Choroid plexus epithelial cell (primary cell): ENCODE measurements at regions not wholly inside any gene's neighbourhood (a gene's known extent, or its start where the extent isn't known, plus 50 kb on each side); places are given as distances from the start of the nearest gene placed in this dataset.

Experiments used
- DNase-seq: peaks from one replicate; pipeline ENCODE4 v3.0.0-alpha.2; 2010; ENCODE audit warnings: low read depth
- H3K4me3 ChIP-seq: 2 replicates; pipeline ENCODE4 v1.5.1; 2011; ENCODE audit warnings: low read depth, mild to moderate bottlenecking, control low read depth, low read length, moderate library complexity
- CTCF ChIP-seq: conservative IDR thresholded peaks from 2 replicates; pipeline ENCODE4 v1.5.1; 2011; ENCODE audit warnings: low read depth, mild to moderate bottlenecking, control low read depth, inconsistent platforms, low read length, moderate library complexity

- TF ChIP-seq CTCF: no peak
- no peak overlapping the region for H3K4me3 ChIP-seq
- DNase-seq: no peak
Observed at GRCh38 chr1:181347495-181348390, 135.6 kb upstream of the CACNA1E start.

GRCh38 chr1:181349512-181349911 lies 133.8 kb upstream of the CACNA1E start:
- DNase-seq: no peak
- no peak overlapping the region for H3K4me3 ChIP-seq
- TF ChIP-seq CTCF: no peak

GRCh38 chr1:181350131-181350530 lies 133.2 kb upstream of the CACNA1E start:
- TF ChIP-seq CTCF: no peak
- DNase-seq: no peak
- no peak overlapping the region for H3K4me3 ChIP-seq

- no peak for TF ChIP-seq CTCF
- no peak overlapping the region for H3K4me3 ChIP-seq
- DNase-seq: no peak
Observed at GRCh38 chr1:181351740-181352139, 131.6 kb upstream of the CACNA1E start.

- DNase-seq: no peak
- no peak overlapping the region for H3K4me3 ChIP-seq
- TF ChIP-seq CTCF: no peak
Observed at GRCh38 chr1:181352695-181353094, 130.6 kb upstream of the CACNA1E start.

GRCh38 chr1:181353526-181353925 lies 129.8 kb upstream of the CACNA1E start:
- no peak for DNase-seq
- no peak for TF ChIP-seq CTCF
- no peak overlapping the region for H3K4me3 ChIP-seq

GRCh38 chr1:181354865-181355264 lies 128.5 kb upstream of the CACNA1E start:
- DNase-seq: no peak
- no peak for TF ChIP-seq CTCF
- no peak overlapping the region for H3K4me3 ChIP-seq
